Activated CD8-positive, alpha-beta T cell treated with anti-CD3 and anti-CD28 coated beads for 36 hours (primary cell): ENCODE measurements at regions not wholly inside any gene's neighbourhood (a gene's known extent, or its start where the extent isn't known, plus 50 kb on each side); places are given as distances from the start of the nearest gene placed in this dataset.

Experiments
- ATAC-seq: fragments of 200-7000 bp; cut with Tn5 transposase; one replicate; pipeline ENCODE4 v1.10.0; 2021; ENCODE audit warnings: mild to moderate bottlenecking, moderate library complexity
- CTCF ChIA-PET: fragments of 350-600 bp; sonication (Branson Sonifier 250); formaldehyde crosslinking; loops from one replicate; lab custom pipeline; 2021; ENCODE audit warnings: antibody characterized with exemption; lab: Charles Lee
- POLR2A ChIA-PET: fragments of 350-600 bp; sonication (Branson Sonifier 250); formaldehyde crosslinking; loops from one replicate; lab custom pipeline; 2021; ENCODE audit warnings: antibody characterized with exemption; lab: Charles Lee
- DNase-seq: peaks from one replicate; pipeline ENCODE4 v3.0.0-alpha.2; 2020
- H3K27ac Mint-ChIP-seq: one replicate; pipeline ENCODE4 v1.8.0; 2021; ENCODE audit warnings: mild to moderate bottlenecking, mixed read lengths
- H3K27me3 Mint-ChIP-seq: one replicate; pipeline ENCODE4 v1.8.0; 2021; ENCODE audit warnings: mixed read lengths
- H3K36me3 Mint-ChIP-seq: one replicate; pipeline ENCODE4 v1.8.0; 2021; ENCODE audit warnings: low read depth, mixed read lengths
- H3K4me1 Mint-ChIP-seq: one replicate; pipeline ENCODE4 v1.8.0; 2021; ENCODE audit warnings: low read depth, mixed read lengths
- H3K4me3 Mint-ChIP-seq: one replicate; pipeline ENCODE4 v1.8.0; 2021; ENCODE audit warnings: mild to moderate bottlenecking, moderate library complexity, mixed read lengths
- H3K9me3 Mint-ChIP-seq: one replicate; pipeline ENCODE4 v1.8.0; 2021; ENCODE audit warnings: mixed read lengths
- intact Hi-C: fragments of 100-400 bp; cut with micrococcal nuclease; formaldehyde crosslinking; loops from one replicate; pipeline ENCODE4 v1.10.0; 2022
- TF ChIP-seq, protein P1 (sequence below): fragments of 200-600 bp; IDR thresholded peaks from one replicate; pipeline ENCODE4 v1.8.0; 2022; ENCODE audit warnings: antibody characterized with exemption, mild to moderate bottlenecking

DNA sequence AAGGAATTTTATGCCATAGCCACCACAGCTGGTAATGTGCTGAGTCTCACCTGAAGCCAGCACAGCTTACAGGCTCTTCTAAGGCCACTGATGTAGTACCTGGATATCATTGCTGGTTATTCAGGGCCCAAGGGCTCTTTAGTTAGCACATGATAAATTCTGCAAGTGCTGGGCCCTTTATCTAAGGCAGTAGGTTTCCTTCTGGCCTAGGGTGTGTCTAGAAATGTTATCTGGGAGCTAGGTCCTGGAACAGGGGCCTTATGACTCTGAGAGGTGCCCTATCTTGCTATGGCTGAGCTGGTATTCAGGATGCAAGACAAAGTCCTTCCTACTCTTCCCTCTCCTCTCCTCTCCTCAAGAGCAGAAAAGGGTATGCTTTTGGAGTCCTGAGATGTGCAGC is 1424.5 kb upstream of the NUDT12 start:
- Mint-ChIP-seq H3K27me3 (no peaks in the 10 kb centered on the region), H3K9me3 (peaks cover 9% of the 10 kb centered on the region), H3K4me1 (no peaks in the 10 kb centered on the region), H3K36me3 (no peaks in the 10 kb centered on the region), H3K4me3 (no peak overlapping the region), H3K27ac (no peak overlapping the region)
- TF ChIP-seq, protein P1, sequence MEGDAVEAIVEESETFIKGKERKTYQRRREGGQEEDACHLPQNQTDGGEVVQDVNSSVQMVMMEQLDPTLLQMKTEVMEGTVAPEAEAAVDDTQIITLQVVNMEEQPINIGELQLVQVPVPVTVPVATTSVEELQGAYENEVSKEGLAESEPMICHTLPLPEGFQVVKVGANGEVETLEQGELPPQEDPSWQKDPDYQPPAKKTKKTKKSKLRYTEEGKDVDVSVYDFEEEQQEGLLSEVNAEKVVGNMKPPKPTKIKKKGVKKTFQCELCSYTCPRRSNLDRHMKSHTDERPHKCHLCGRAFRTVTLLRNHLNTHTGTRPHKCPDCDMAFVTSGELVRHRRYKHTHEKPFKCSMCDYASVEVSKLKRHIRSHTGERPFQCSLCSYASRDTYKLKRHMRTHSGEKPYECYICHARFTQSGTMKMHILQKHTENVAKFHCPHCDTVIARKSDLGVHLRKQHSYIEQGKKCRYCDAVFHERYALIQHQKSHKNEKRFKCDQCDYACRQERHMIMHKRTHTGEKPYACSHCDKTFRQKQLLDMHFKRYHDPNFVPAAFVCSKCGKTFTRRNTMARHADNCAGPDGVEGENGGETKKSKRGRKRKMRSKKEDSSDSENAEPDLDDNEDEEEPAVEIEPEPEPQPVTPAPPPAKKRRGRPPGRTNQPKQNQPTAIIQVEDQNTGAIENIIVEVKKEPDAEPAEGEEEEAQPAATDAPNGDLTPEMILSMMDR: no peak
- ChIA-PET POLR2A (no interaction called here), CTCF (no interaction called here)
- intact Hi-C loops: no loop called here
- no peak for DNase-seq
- ATAC-seq: no peak

DNA sequence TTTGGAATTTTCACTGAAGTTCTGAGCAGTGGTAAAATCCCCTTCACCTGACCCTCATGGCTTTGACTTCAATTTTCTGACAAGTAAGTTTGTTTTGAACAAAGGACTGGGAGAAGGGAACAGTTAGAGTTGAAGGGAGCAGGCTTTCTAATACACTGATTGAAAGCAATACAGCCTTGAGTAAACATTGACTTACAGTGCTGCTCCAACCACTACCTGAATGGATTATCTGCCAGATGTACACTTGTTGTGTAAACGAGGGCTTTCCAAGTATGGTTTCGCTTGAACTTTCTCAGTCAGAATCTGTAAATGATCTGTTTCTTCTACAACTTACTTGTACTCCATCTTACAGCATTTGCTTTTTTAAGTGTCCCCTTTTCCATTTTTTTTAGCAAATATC is 1414.9 kb upstream of the NUDT12 start:
- ChIA-PET CTCF (no interaction called here), POLR2A (no interaction called here)
- Mint-ChIP-seq H3K4me3 (no peak overlapping the region), H3K27ac (no peak overlapping the region), H3K4me1 (no peaks in the 10 kb centered on the region), H3K27me3 (no peaks in the 10 kb centered on the region), H3K9me3 (peaks cover 17% of the 10 kb centered on the region), H3K36me3 (no peaks in the 10 kb centered on the region)
- DNase-seq (no peak), ATAC-seq (no peak)
- TF ChIP-seq, protein P1: no peak
- intact Hi-C loops: no loop called here

DNA sequence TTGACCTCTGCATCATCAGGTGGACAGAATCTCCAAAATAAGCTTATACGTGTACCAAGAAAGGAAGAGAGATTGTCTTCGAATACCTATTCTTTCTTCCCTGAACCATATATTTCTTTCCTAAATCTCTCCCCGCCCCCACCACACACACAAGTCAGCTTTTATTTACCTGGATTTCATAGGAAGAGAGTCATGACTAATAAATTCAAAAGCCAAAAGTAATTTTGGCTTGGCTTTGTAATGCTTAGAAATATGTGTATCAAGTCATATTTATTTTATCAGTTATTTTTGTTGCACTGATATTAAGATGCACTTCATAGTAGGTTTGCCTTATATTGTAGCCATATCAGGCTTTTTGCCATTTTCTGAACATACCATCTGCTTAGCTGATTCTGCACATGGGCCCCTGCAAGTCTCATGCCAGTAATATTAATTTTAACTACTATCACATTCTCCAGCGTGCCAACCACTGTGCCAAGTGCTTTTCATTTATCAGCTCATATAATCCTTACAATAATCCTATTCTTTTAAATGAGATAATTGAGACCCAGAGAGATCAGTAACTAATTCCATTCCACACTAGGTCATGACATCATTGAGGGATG is 1405.3 kb upstream of the NUDT12 start:
- DNase-seq: no peak

DNA sequence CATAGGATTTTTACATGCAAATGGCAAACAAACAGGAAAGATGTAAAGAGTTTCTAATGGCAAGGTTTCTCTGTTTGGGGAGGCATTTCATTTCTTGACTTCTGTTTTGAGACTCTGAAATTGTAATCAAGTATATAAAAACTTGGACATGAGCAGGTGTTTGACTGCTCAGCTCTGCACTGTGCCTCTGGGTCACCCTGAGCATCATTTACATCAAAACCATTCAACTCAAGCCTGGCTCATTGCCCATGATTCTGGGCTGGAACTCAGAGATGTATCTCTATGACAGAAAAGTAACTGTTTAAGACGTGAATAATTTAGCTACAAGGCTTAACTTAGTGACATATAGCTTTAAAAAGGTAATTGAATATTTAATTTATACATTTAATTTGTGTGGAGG is 1402.4 kb upstream of the NUDT12 start:
- peaks cover 1% of the 10 kb centered on the region for H3K9me3 Mint-ChIP-seq
- H3K27me3 Mint-ChIP-seq: no peaks in the 10 kb centered on the region
- no peaks in the 10 kb centered on the region for H3K36me3 Mint-ChIP-seq
- H3K27ac Mint-ChIP-seq: no peak overlapping the region
- intact Hi-C loops: no loop called here
- no peaks in the 10 kb centered on the region for H3K4me1 Mint-ChIP-seq
- no peak for DNase-seq
- H3K4me3 Mint-ChIP-seq: no peak overlapping the region
- TF ChIP-seq, protein P1: no peak
- ATAC-seq: no peak
- CTCF ChIA-PET: no interaction called here
- POLR2A ChIA-PET: no interaction called here

More for the DNA sequence above, 1405.3 kb upstream of the NUDT12 start:
- Mint-ChIP-seq H3K4me3 (no peak overlapping the region), H3K36me3 (no peaks in the 10 kb centered on the region), H3K27me3 (no peaks in the 10 kb centered on the region), H3K9me3 (peaks cover 3% of the 10 kb centered on the region), H3K4me1 (no peaks in the 10 kb centered on the region), H3K27ac (no peak overlapping the region)
- TF ChIP-seq, protein P1: no peak
- intact Hi-C loops: no loop called here
- CTCF ChIA-PET: no interaction called here
- ATAC-seq: no peak
- POLR2A ChIA-PET: no interaction called here

DNA sequence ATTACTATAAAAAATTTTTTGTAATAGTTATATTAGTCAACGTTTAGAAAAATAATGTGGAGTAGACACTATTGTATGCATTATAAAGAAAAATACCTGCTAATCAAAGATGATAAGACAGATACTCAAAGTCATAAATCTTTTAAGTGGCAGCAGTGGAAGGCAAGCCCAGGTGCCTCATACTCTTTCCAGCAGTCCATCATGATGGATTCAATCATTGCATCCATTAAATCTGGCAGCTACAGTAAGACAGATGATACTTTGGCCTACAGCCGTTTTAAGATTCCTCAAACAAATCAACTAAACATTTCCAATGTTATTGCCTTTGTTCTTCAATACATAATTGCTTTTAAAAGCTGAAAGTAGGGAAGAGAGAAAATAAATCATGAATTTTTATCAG is 1392.9 kb upstream of the NUDT12 start:
- intact Hi-C loops: no loop called here
- POLR2A ChIA-PET: no interaction called here

More for the DNA sequence above, 1392.9 kb upstream of the NUDT12 start:
- peaks cover 12% of the 10 kb centered on the region for H3K9me3 Mint-ChIP-seq
- no peaks in the 10 kb centered on the region for H3K4me1 Mint-ChIP-seq
- CTCF ChIA-PET: no interaction called here
- TF ChIP-seq, protein P1: no peak
- no peaks in the 10 kb centered on the region for H3K27me3 Mint-ChIP-seq
- no peaks in the 10 kb centered on the region for H3K36me3 Mint-ChIP-seq
- no peak for ATAC-seq
- no peak for DNase-seq
- H3K27ac Mint-ChIP-seq: no peak overlapping the region
- H3K4me3 Mint-ChIP-seq: no peak overlapping the region
